ENCODE measurements at regions not wholly inside any gene's neighbourhood (a gene's known extent, or its start where the extent isn't known, plus 50 kb on each side); places are given as distances from the start of the nearest gene placed in this dataset.
"Not testable (repeated sequence)": the region's sequence is repeated elsewhere in the genome, so short reads cannot be mapped to it uniquely, and the experiment has no call there.

DNA sequence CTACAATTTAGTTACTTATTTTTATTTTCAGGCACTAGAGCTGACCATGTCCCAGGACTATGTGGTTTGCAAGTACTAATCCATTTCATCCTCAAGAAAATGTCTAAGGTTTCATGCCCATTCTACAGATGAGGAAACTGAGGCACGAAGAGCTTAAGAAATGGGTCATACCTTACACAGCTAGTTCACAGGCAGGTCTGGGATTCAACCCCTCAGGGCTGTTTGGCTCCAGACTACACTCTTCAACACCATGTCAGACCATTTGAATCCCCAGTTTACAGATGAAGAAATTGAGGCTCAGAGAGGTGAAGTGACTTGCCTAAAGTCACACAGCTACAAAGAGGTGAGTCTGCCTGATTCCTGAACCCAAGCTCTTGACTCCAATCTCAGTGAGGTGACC lies 144.1 kb downstream of the MIAT start:
- no peak for DNase-seq (ENCODE audit: low read depth in 2 of 3, low spot score in 2 of 3)

- DNase-seq (ENCODE audit: low read depth in 2 of 3, low spot score in 2 of 3) = no peak
Observed at GRCh38 chr22:26804315-26804714, 146.9 kb downstream of the MIAT start.

DNA sequence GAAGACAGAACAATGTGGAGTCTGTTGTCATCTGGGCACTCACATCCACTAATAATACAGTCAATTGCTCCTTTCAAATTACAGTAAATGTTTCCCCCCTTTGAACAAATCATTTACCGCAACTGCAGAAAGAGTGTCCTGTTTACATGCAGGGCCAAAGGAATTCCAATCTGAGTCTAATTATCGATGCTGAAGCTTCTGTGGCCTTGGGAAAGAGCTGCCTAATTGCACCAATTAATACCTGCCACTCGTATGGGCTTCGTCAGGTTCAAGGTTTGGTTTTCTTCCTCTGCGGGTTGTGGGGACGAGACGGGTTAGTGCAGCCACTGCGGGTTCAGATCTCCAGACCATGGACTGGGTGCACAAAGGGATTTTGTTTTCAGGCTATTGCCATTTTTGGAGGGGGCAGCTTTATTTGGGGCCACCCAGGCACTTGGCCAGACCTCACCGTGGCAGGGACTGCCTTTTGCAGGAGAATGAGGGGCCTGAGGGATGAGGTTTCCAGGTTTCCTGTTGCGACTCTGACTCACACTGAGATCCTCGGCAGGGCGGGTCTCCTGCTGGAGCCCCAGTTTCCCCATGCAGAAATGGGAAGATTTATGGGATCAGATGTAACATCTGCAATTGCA lies 147.6 kb downstream of the MIAT start:
- no peak for DNase-seq (ENCODE audit: low read depth in 2 of 3, low spot score in 2 of 3)

GRCh38 chr22:26806445-26807175 lies 149.2 kb downstream of the MIAT start:
- DNase-seq (ENCODE audit: low read depth in 2 of 3, low spot score in 2 of 3) = no peak

GRCh38 chr22:26811647-26811992 lies 154.2 kb downstream of the MIAT start:
- DNase-seq (ENCODE audit: low read depth in 2 of 3, low spot score in 2 of 3) = no peak

DNA sequence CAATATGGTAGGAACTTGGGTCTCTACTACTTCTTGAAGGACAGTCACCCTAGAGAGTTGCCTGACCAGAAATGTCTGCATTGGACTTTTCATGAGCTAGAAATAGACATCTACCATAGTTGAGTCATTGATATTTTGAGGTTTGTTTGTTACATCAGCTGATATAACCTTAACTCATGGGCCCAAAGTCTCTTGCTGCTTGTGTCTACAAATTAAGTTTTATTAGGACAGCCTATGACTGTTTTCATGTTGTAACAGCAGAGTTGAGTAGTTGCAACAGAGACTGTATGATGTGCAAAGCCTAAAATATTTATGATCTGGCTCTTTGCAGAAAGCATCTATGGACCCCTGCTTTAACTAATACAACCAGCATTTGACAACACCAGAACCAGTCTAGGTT lies 155.3 kb downstream of the MIAT start:
- DNase-seq (ENCODE audit: low read depth in 2 of 3, low spot score in 2 of 3) = no peak

DNA sequence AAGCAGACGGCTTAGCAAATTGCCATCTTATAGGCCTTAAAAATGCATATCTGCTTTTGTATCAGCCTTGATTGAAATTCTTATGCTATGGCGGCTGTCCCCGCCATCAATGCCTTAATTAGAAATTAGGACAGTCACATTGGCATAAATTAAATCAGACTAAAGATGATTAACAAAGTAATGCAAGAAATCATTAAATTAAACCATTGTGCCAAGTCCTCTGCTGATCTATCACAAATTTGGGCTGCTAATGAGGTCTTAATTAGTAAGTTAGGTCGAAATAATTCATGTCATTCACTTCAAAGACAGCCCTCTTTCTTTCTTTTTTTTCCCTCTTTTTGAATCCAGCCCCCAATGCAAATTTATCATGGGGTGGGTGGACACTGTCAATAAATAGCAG lies 159.3 kb downstream of the MIAT start:
- DNase-seq (ENCODE audit: low read depth in 2 of 3, low spot score in 2 of 3) = no peak

GRCh38 chr22:26817926-26818325 lies 160.5 kb downstream of the MIAT start:
- DNase-seq (ENCODE audit: low read depth in 2 of 3, low spot score in 2 of 3) = no peak

DNA sequence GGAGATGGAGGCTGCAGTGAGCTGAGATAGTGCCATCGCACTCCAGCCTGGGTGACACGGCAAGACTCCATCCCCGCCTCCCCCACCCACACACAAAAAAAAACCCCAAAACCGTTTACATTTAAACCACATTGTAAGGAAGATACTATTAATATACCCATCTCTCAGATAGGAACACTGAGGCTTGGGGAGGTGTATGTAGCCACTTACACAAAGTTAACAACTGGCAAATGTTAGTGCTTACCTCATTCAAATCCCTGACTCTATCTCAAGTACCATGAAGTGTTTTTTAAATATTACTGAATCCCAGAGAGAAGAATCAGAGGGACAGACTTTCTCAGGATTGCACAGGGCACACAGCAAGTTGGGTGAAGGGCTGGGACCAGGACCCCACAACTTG lies 164.5 kb downstream of the MIAT start:
- no peak for DNase-seq (ENCODE audit: low read depth in 2 of 3, low spot score in 2 of 3)

DNA sequence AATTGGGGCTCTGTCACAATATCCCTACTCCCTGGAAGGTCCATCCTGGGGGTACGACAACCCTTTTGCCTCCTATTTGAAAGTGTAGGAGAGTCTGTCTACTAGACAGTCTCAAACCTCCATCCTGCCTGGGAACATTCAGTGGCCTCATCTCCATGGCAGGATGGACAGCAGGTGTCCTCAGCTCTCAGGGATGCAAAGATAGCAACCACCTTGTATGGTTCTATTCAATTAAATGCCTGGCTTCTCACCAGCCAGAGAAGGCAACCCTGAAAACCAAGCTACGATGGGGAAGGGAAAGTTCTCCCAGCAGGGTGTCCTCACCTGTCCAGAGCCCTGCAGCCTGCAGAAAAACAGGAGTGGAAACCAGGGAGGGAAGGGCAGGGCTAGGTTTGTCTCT lies 164.9 kb downstream of the MIAT start:
- no peak for DNase-seq (ENCODE audit: low read depth in 2 of 3, low spot score in 2 of 3)

GRCh38 chr22:26823966-26824365 lies 166.6 kb downstream of the MIAT start:
- DNase-seq (ENCODE audit: low read depth in 2 of 3, low spot score in 2 of 3) = no peak

GRCh38 chr22:26825960-26826935 lies 168.9 kb downstream of the MIAT start:
- no peak for DNase-seq (ENCODE audit: low read depth in 2 of 3, low spot score in 2 of 3)

GRCh38 chr22:26827611-26828010 lies 170.2 kb downstream of the MIAT start:
- no peak for DNase-seq (ENCODE audit: low read depth in 2 of 3, low spot score in 2 of 3)

- no peak for DNase-seq (ENCODE audit: low read depth in 2 of 3, low spot score in 2 of 3)
Observed at GRCh38 chr22:26828311-26828710, 170.9 kb downstream of the MIAT start.

DNA sequence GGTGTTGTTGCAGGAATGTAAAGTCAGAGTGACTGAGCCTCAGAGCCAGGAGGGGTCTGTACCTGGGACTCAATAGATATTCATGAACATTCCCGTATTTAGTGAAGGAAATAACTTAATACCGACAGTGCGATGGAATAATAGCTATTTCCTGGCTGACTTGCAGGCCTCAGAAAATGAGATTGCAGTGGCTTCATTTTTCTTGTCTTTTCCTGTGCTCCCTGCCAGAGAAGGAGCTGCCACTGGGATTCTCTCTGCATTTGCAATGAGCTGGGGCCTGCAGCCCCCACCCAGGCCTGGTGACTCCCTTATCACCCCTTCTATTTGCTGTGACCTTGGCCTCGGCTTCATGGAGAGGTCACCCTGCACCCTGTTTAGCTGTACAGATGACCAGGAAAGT lies 173.4 kb downstream of the MIAT start:
- DNase-seq (ENCODE audit: low read depth in 2 of 3, low spot score in 2 of 3) = no peak

GRCh38 chr22:26835023-26835422 lies 177.6 kb downstream of the MIAT start:
- no peak for DNase-seq (ENCODE audit: low read depth in 2 of 3, low spot score in 2 of 3)

DNA sequence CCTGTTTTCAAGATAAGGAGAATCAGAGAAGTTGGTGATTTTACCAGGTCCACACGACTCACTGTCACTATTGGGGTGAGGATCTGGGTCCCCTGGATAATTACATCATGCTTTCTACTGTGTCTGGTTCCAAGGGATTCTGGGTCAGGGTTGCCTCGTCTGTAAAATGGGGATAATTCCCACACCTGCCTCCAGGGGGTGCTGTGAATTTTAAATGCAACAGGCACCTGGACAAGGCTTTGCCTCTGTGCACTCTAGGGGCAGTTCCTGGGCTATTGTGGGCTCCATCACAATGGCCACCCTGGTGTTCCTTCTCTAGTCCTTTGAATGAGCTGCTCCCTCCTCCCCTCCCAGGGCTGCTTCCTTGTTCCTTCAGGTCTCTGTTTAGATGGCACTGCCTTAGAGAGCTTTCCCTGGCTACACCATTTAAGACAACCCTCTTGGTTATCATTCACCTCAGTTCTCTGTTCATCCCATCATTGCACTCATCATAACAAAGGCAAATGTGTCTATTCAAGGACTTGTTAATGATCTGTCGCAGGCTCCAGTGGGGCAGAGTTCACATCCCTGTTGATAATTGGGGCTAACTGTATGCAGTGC lies 178.6 kb downstream of the MIAT start:
- DNase-seq (ENCODE audit: low read depth in 2 of 3, low spot score in 2 of 3) = peak in 2 of 3 donors; percentile 13 to 55

- no peak for DNase-seq (ENCODE audit: low read depth in 2 of 3, low spot score in 2 of 3)
Observed at GRCh38 chr22:26837784-26838470, 180.5 kb downstream of the MIAT start.

GRCh38 chr22:26838471-26838825 lies 181.1 kb downstream of the MIAT start:
- DNase-seq (ENCODE audit: low read depth in 2 of 3, low spot score in 2 of 3) = no peak

GRCh38 chr22:26839216-26839615 lies 181.8 kb downstream of the MIAT start:
- DNase-seq (ENCODE audit: low read depth in 2 of 3, low spot score in 2 of 3) = no peak

DNA sequence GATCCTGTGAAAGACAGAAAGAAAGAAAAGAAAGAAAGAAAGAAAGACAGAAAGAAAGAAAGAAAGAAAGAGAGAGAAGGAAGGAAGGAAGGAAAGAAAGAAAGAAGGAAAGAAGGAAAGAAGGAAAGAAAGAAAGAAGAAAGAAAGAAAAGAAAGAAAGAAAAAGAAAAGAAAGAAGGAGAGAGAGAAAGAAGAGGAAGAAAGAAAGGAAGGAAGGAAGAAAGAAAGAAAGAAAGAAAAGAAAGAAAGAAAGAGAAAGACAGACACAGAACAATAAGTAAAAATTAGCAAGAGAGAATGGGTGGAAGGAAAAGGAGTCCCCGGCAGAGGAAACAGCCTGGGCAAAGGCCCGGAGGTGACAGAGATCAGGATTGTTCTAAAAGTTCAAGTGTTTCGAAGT lies 183.4 kb downstream of the MIAT start:
- DNase-seq (ENCODE audit: low read depth in 2 of 3, low spot score in 2 of 3) = not testable (repeated sequence)

Data from hematopoietic multipotent progenitor cell (in vitro differentiated cells).